GM19351 (cell line): ENCODE measurements at regions not wholly inside any gene's neighbourhood (a gene's known extent, or its start where the extent isn't known, plus 50 kb on each side); places are given as distances from the start of the nearest gene placed in this dataset.

Experiments
- ATAC-seq: cut with Tn5 transposase; IDR thresholded peaks from one replicate; pipeline ENCODE4 v1.9.1; 2021; ENCODE audit warnings: mild to moderate bottlenecking, moderate library complexity; ENCODE audit not compliant: unreplicated experiment

DNA sequence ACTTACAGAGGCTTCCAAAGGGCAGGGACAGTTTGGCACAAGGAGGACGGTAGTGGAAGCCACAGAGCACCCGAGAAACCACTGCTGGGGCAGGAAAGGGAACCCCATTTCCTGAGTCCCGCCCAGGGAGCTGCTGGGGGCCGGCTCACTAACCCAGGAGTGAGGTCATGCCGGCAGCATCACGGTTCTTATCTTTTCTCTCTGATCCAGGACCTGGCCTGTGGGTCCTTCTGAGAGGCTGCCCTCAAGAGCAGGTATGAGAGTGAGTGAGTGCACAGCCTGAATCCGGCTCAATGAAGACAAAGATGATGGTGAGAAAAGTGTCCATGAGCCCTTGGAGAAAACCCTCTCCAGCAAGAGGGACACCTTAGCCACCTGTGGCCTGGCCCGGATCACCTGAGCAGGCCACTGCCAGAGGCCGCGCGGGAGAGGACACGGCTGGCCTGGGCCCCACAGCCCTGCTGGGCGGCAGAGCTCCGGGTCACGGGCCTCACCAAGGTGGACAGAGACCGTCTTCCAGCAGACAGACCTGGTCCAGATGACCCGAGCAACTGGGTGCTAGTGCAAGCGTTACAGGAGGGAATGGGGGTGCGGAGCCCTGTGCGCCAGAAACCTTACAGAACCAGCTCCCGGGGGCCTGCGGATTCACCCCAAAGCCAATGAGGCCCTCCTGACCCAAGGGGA is 94.9 kb downstream of the RIPK4 start:
- no peak for ATAC-seq

DNA sequence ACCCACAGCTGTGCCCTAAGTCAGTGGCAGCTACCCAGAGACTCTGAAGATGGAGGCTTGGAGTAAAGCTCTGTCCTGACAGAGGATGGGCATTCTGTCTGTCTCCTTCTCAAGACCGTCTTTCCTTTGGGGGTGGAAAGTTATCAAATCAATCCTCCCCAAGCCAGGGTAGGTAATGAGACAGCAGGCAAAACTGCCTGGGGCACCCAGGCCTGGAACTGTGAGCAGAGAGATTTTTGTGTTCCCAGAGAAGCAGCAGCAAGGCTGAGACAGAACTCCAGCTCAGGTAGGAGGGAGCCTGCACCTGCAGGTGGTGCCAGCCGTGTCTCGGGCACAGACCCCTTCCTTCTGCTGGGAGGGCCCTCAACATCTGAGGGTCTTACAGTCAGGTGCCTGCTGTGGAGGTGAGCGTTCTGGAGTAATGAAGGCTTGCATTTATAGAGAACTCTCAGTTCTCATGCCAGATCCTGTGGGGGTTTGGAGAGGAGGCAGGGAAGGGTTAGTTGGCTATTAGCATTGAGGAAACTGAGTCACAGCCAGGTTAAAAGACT is 95.6 kb downstream of the RIPK4 start:
- no peak for ATAC-seq

DNA sequence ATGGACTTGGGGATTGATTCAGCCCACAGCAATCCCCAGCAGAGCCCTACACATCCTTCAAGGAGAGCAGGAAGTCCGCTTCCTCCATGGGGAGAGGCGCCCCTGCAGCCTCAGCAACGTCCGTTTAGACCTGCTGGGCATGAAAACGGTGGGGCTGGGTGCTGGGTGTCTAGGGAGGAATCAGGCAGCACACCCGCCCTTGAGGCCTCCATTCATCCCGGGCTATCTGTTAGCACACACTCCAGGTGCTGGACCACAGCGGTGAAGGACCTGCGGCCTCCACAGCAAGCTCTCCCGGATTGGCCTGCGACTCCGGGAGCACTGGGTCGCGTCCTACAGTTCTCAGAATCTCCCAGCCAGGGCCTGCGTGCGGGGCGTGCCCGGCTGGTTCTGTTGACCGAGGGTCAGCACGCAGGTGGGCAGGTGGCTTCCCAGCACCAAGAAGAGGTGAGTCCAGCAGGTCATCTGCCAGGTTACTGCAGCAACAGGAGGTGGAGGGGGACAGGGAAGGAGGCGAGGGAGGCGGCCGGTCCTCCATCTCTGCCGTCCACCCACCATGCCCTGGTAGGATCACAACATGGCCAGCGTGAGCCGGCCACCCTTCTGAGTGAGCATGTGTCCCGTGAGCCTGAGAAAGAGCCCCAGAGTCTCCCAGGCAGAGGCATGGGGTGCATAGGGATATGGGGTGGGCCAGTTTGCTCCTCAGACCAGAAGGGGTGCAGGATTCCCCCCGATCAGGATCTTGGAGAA is 96.6 kb downstream of the RIPK4 start:
- no peak for ATAC-seq

DNA sequence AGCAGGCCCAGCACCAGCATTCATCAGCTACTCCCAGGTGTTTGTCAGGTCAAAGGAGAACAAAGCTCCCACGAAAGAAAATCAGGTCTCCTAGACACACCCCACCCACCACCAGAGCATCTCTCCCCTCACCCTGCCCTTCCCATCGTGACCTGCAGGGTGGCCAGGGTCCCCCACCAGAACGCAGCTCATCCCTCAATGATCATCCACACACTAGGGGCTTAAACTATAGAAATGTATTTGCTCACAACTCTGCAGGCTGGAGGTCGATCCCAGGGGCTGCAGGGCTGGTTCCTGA is 97.4 kb downstream of the RIPK4 start:
- ATAC-seq = no peak

DNA sequence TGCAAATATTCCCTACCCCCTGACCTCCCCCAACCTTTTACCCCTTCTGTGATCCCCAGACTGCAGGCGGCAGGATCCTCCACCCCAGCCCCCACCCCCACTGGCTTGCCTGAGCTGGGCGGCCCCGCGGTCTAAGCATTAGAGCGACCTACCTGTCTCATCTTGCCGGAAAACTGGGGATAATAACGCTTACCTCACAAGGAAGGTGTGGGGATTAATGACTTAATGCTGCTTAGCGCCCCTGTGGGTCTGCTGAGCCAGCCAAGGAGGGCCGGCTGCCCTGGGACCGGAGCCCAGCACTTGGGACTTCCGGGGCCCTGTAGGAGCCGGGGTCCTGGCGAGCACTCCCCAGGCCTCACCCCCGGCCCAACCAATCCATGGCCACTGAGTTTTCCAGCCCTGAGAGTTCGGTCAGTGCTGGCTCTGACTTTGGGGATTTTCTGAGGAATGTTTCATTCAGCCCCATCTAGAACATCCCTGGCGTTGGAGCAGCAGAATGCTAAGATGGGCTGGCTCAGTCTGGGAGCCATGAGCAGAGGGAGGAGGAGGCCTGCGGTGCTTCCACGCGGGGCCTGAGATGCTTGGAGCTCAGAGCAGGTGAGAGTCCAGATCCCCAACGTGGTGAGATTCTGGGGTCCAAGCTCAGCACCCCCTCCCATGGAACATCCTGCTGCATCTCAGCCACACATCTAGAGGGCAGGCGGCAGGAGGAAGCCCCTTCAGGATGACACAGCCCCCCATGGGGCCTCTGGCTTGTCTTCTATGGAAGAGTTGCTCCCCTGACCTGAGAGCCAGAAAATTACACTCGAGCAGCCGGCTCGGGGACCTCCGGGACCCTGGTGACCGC is 97.9 kb downstream of the RIPK4 start:
- ATAC-seq = no peak

DNA sequence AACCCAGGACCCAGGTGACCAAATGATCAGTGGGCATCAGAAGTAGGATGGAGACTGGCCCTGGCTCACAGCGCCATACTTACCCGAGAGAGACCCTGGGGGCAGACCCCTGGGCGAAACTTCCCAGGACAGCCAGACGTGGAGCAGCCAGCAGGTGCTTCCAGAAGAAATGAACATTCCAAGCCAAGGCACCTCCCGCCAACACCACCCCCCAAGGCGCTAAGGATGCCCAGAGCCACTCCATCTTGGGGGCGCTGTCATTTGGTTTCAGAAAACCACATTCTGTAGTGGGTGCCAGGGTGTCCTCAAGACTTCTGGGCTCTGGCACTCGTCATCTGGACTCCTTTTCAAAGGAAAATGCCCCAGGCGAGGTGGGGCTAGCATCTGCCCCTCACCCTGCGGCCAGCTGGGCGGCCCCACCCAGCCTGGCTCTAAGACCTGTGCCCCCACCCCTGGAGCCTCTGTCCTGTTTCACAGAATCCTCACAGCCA is 98.8 kb downstream of the RIPK4 start:
- no peak for ATAC-seq

DNA sequence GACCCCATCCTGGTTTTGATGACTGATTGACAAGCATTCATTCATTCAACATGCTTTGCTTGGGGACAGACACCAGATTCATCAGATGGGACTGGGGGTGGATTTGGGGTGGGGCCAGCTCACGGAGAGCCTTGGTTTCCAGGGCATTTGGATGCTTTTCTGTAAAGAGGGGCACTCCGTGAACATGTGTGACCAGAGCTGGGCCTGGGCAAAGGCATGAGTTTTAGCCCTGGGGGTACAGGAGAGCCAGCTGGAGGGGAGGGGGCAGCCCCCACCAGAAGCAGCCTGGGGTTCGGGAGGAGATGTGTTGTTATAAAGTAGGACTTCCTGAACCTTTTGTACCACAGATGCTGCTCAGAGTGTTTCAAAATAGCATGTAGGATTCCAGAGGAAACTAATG is 99.7 kb downstream of the RIPK4 start:
- ATAC-seq = no peak

DNA sequence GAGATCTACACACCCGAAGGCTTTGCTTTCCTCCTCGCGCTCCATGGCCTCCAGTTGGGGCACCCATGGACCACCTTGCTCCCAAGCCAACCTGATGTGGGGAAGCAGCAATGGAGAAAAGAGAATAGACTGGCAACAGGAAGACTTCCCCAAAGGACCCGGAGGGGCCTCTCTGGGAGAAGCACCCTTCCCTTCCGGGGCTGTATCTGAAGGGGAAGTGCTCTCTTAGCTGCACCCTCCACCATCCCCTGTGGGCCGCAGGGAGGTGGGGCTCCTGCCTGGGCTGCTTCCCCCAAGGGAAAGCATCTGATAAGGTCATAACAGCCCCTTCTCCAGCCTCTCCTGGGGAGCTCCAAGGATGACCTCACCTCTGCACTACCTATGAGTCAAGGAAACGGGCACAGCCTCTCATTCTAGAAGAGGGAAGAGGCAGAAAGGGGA is 100.2 kb downstream of the RIPK4 start:
- no peak for ATAC-seq

DNA sequence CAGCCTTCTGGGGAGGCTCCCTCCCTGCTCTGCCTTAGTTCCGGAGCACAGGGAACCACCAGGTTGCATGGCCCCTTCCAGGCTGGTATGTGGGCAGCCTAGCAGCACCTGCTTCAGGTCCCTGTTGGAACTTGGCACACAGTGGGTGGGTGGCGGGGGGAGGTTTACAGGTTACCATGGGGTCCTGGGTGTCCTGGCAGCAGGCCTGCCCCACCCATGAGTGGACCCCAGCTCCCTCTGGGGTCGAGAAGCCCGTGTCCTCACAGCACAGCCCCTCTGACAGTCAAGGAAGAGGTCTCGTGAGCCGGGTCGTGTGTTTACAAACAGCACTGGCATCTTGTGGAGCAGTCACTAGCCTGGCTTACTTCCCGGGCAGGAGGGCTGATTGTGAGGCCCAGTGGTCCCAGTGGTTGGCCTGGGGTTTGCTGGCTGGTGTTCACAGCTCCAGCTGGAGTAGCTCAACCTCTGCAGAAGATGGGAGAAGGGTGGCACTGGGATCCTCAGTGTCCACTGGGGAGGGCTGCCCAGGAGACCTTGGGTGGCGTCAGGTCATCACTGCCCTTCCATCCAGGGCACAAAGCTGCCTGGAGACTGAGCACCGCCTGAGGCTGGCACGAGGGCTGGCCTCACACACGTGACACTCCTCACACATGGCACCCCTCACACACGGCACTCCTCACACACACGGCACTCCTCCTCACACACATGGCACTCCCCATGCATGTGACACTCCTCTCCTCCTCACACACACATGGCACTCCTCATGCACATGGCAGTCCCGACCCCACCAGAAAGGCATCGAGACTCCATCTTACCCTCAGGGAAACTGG is 100.9 kb downstream of the RIPK4 start:
- ATAC-seq = no peak

DNA sequence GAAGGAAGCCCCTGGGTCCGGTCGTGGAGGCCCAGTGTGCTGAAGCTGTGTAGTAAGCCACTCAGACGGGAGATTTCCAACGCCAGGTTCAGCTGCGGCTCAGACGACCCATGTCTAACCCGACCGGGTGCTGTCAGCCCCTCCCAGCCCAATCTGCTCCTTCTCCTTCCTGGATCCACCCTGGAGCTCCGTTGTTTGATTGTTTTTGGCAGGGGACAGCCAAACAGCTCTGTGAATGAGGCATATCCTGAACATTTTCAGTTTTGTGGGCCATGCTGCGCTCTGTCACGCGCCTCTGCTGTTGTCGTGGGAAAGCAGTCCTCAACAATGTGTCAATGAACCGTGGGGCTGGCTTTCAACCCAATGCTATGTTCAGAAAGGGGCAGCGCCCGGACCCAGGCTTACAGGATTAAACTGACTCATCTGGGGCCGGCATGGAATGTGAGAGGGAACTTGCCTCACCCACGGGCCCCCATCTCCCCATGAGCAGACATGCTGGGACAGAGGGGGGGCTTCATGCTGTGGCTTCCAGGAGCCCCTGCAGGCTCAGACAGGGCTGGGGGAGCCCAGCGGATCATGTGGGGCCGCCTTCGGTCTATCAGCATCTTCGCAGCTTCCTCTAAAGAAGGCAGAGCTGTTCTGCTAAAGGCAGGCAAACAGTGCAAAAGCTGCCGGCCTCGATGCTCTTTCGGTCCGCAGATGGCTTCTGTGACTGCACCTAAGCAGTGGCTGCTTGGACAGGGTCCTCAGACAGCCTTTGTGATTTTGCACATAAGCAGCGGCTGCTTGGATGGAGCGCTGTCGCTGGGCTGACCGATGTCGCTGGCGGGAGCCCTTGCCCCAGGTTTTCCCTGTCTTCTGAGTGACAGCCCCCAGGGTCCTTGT is 101.7 kb downstream of the RIPK4 start:
- no peak for ATAC-seq

DNA sequence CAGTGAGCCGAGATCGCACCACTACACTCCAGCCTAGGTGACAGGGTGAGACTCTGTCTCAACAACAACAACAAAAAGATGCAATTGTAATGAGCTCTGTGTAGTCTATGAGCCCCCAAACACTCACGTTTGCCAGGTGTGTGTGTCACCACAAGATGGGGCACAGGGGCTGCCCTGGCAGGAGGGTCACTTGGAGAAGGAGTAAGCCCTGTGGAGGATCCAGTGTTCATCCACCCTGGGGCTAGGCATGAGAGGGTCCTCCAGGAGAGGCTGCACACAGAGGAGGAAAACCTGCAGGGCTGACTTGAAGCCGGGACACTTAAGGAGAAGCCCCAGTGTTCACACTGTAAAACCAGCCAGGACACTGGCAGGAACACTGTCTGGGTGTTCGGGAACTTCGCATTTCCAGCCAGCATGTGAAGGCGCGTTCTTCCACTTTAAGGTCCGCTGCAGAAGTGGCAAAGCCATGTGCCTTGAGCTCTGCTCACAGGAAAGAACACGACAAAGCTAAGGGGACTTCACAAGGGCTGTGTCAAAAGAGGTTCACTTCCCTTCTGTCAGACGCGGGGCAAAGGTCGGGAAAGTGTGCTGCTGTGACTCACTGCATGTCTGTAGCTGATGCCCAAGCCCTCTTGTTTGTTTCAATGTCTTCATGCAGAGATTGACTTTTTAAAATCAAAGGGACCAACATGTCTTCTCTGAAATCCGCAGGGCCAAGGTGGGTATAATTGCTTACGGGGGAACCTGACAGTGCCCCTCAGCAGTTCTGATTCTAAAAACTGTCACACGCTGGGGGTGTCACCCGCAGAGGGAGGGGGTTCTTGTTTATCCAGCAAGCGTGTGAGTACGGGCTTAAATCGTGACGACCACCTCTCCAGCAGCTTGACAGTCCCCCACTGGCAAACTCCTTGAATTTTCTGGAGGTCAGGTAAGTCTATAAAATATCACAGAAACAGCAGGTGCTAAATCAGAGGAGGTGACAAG is 102.8 kb downstream of the RIPK4 start:
- ATAC-seq = no peak

DNA sequence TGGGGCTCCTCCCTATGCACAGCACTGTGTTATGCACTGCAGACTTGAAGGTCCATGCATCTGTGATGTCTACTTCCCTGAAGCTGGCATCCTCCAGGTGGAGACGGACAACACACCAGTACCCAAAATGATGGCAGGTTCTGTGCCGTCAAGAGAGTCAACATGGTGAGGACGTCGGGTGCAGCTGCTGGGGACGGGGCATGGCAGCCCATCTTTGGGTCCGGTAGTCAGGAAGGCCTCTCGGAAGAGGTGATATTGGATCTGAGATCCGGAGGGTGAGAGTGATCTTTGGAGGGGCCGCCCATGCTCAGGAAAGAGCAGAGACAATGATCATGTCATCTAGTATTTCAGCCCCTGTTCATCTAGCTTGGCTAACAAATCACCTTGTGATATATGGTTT is 104.1 kb downstream of the RIPK4 start:
- no peak for ATAC-seq

DNA sequence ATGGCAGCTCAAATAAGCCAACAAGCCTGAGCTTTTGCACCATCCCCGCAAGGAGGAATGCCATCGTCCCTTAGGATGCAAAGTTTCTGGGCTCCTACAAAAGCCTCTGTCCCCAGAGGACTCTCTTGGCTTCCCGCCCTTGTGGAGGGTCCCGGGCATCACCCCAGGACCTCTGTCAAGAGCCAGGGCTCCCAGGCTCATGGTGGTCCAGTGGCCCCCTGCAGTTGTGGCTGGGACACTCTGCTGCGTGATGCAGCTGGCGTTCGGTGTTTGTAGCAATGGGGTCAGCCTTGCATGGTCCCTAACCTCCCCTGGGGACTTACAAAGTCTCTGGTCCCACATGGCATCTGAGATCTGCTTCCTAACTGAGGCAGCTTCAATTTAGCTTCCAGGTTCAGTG is 104.7 kb downstream of the RIPK4 start:
- no peak for ATAC-seq

DNA sequence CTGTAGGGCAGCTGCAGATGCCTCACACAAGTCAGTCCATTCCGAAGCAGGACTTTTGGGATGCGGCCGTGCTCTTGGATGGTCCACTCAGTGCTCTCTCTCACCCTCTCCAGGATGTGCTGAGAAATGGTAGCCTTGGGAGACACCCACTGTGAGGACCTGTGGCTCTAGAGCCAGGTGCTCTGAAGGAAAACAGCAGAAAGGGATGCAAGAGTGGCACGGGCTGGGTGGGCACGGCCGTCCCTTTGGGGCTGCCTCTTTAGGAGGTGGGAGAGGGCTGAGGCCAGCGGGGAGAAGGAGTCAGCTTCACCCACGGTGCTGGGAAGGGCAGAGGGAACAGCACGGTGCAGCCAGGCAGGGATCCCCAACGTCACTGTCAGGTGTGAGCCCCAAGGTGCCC is 106.1 kb downstream of the RIPK4 start:
- ATAC-seq = no peak

DNA sequence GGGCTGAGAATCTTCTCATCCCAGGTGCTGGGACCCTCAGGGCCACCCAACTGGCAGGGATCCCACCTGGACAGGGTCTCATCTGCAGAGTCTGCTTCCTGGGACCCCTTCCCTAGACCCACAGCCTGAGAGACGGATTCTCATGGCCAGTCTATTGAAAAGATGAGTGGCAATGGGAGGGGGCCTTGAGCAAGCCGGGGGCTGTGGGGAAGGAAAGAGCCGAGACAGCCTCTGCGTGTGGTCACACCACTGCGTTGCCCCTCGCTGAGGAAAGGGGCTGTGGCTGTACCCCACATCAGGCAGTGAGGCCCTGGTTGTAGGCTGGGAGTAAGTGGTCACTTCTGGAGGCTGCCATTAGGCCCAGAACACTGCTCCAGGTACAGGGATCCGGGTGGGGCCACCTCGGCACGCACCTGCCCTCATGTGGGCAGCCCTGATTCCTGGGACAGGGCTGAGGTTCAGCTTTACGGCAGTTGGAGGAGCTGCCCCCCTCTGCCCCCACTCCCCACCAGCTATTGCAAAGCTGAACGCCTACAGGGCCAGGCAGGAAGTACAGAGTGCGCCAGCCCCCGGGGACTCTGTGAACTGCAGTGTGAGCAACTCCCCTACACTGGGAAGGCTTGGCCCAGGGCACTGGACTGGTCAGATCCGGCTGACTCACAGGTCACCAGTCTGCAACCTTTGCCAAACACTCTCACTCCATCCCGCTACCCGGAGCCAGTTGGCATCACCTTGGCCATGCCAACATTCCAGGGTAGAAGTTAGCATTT is 106.9 kb downstream of the RIPK4 start:
- no peak for ATAC-seq

DNA sequence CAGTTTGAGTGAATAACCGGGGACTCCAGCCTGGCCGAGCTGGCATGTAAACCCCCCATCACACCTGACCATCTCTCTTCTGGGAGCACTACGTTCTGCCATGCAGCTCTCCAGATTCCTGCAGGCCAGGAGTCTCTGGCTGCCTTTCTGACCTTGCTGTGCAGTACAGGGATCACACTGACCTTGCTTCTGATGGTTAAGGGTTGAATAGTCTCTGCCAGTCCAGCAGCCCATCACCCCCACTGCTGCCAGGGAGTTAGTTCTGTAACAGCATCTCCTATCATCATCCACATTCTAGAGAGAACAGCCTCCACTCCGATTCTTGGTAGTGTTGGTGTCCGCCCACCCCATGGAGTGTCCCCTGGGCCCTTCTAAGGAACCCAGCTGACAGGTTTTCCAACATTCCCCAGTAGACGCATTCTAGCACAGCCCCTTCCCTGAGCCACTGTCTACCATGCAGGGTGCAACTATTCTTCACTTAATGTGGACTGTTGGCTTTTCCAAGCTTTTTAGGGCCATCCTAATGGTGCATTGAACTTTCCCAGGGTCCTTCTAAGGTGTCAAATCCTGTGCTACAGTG is 109.8 kb downstream of the RIPK4 start:
- ATAC-seq = no peak

DNA sequence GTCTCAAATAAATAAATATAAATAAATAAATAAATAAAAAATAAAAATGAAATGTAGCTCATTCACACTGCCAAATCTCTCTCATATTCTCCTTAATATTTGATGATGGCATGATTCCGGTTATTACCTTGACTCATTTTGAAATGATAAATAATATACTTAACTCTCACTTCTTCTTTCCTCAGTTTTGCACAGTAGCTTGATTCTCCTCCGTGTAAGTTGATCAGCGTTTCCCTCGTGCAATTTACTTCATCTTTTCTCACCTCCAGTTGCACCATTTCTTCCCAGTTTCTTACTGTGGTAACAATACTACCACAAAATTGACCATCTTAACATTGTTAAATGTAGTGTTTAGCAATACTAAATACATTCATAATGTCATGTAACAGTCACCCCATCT is 111.6 kb downstream of the RIPK4 start:
- no peak for ATAC-seq
